GM19023 (cell line): ENCODE measurements at regions not wholly inside any gene's neighbourhood (a gene's known extent, or its start where the extent isn't known, plus 50 kb on each side); places are given as distances from the start of the nearest gene placed in this dataset.

Experiments
- ATAC-seq: cut with Tn5 transposase; IDR thresholded peaks from one replicate; pipeline ENCODE4 v1.9.1; 2021; ENCODE audit warnings: mild to moderate bottlenecking, moderate library complexity; ENCODE audit not compliant: unreplicated experiment

- no peak for ATAC-seq
These were observed 714.1 kb downstream of the DHX35 start for GRCh38 chr20:39676241-39676640.

GRCh38 chr20:39674842-39675241 is 712.7 kb downstream of the DHX35 start:
- no peak for ATAC-seq

GRCh38 chr20:39670988-39671387 is 708.8 kb downstream of the DHX35 start:
- ATAC-seq: no peak

- no peak for ATAC-seq
These were observed 707.5 kb downstream of the DHX35 start for GRCh38 chr20:39669659-39670058.

GRCh38 chr20:39668038-39668437 is 705.9 kb downstream of the DHX35 start:
- no peak for ATAC-seq

GRCh38 chr20:39661833-39662232 is 699.7 kb downstream of the DHX35 start:
- no peak for ATAC-seq

GRCh38 chr20:39660965-39661364 is 698.8 kb downstream of the DHX35 start:
- ATAC-seq: no peak

GRCh38 chr20:39660226-39660625 is 698.1 kb downstream of the DHX35 start:
- ATAC-seq: no peak

- ATAC-seq: no peak
These were observed 696.7 kb downstream of the DHX35 start for GRCh38 chr20:39658662-39659409.

- no peak for ATAC-seq
These were observed 692.0 kb downstream of the DHX35 start for GRCh38 chr20:39654171-39654570.

- no peak for ATAC-seq
These were observed 689.6 kb downstream of the DHX35 start for GRCh38 chr20:39651645-39652325.

GRCh38 chr20:39646874-39647413 is 684.8 kb downstream of the DHX35 start:
- ATAC-seq: no peak

- no peak for ATAC-seq
These were observed 683.0 kb downstream of the DHX35 start for GRCh38 chr20:39645131-39645530.

GRCh38 chr20:39643292-39643691 is 681.1 kb downstream of the DHX35 start:
- ATAC-seq: no peak

- ATAC-seq: no peak
These were observed 679.3 kb downstream of the DHX35 start for GRCh38 chr20:39641423-39641822.

GRCh38 chr20:39640147-39640546 is 678.0 kb downstream of the DHX35 start:
- no peak for ATAC-seq

- no peak for ATAC-seq
These were observed 676.6 kb downstream of the DHX35 start for GRCh38 chr20:39638731-39639130.

- ATAC-seq: no peak
These were observed 671.5 kb downstream of the DHX35 start for GRCh38 chr20:39633689-39634088.

- no peak for ATAC-seq
These were observed 670.6 kb downstream of the DHX35 start for GRCh38 chr20:39632757-39633156.

- no peak for ATAC-seq
These were observed 670.0 kb downstream of the DHX35 start for GRCh38 chr20:39632176-39632575.

GRCh38 chr20:39631557-39631956 is 669.4 kb downstream of the DHX35 start:
- ATAC-seq: no peak

GRCh38 chr20:39630215-39630908 is 668.2 kb downstream of the DHX35 start:
- ATAC-seq: no peak
